Right renal pelvis (tissue), 4 donors: ENCODE measurements at regions not wholly inside any gene's neighbourhood (a gene's known extent, or its start where the extent isn't known, plus 50 kb on each side); places are given as distances from the start of the nearest gene placed in this dataset.

Experiments
- DNase-seq, 4 donors: peaks; one replicate each; pipeline ENCODE4 v3.0.0-alpha.2; 2013; ENCODE audit warnings: low read depth in 4 of 4, low spot score in 3 of 4, missing footprints in 1 of 4

- DNase-seq = no peak
Observed at GRCh38 chr9:80013891-80014290, 442.1 kb downstream of the TLE4 start.

GRCh38 chr9:80012557-80013330 lies 441.0 kb downstream of the TLE4 start:
- DNase-seq = no peak

- no peak for DNase-seq
Observed at GRCh38 chr9:80009204-80009603, 437.4 kb downstream of the TLE4 start.

GRCh38 chr9:80004714-80005113 lies 432.9 kb downstream of the TLE4 start:
- DNase-seq = no peak

- no peak for DNase-seq
Observed at GRCh38 chr9:79990536-79990935, 418.8 kb downstream of the TLE4 start.

GRCh38 chr9:79989079-79989478 lies 417.3 kb downstream of the TLE4 start:
- DNase-seq = no peak

- DNase-seq = no peak
Observed at GRCh38 chr9:79988126-79988525, 416.4 kb downstream of the TLE4 start.

GRCh38 chr9:79986437-79986836 lies 414.7 kb downstream of the TLE4 start:
- no peak for DNase-seq

- no peak for DNase-seq
Observed at GRCh38 chr9:79985772-79986171, 414.0 kb downstream of the TLE4 start.

GRCh38 chr9:79985264-79985663 lies 413.5 kb downstream of the TLE4 start:
- DNase-seq = no peak

- DNase-seq = no peak
Observed at GRCh38 chr9:79984429-79985067, 412.8 kb downstream of the TLE4 start.

- DNase-seq = peak in 1 of 4 donors; percentile 45
Observed at GRCh38 chr9:79980432-79980831, 408.7 kb downstream of the TLE4 start.

- DNase-seq = no peak
Observed at GRCh38 chr9:79977510-79978197, 405.9 kb downstream of the TLE4 start.

GRCh38 chr9:79977074-79977435 lies 405.3 kb downstream of the TLE4 start:
- no peak for DNase-seq

- DNase-seq = peak in 2 of 4 donors; percentile 57 to 63
Observed at GRCh38 chr9:79976257-79977073, 404.7 kb downstream of the TLE4 start.

GRCh38 chr9:79975621-79976256 lies 404.0 kb downstream of the TLE4 start:
- peak in 1 of 4 donors; percentile 60 for DNase-seq

- no peak for DNase-seq
Observed at GRCh38 chr9:79974806-79975422, 403.1 kb downstream of the TLE4 start.

- no peak for DNase-seq
Observed at GRCh38 chr9:79973627-79974026, 401.9 kb downstream of the TLE4 start.

- no peak for DNase-seq
Observed at GRCh38 chr9:79970146-79970425, 398.3 kb downstream of the TLE4 start.
